CD4-positive, alpha-beta T cell (primary cell): ENCODE measurements at regions not wholly inside any gene's neighbourhood (a gene's known extent, or its start where the extent isn't known, plus 50 kb on each side); places are given as distances from the start of the nearest gene placed in this dataset.

Source experiments
- ATAC-seq: fragments of 200-7000 bp; cut with Tn5 transposase; one replicate; pipeline ENCODE4 v1.10.0; 2022; ENCODE audit warnings: mild to moderate bottlenecking; ENCODE audit not compliant: poor library complexity
- CTCF ChIA-PET: fragments of 350-600 bp; sonication (Branson Sonifier 250); formaldehyde crosslinking; loops from one replicate; lab custom pipeline; 2021; ENCODE audit warnings: antibody characterized with exemption, inconsistent platforms; lab: Charles Lee
- POLR2A ChIA-PET: fragments of 350-600 bp; sonication (Branson Sonifier 250); formaldehyde crosslinking; loops from one replicate; lab custom pipeline; 2021; ENCODE audit warnings: antibody characterized with exemption, inconsistent platforms; lab: Charles Lee
- DNase-seq, 14 experiments: peaks; one replicate each; pipeline ENCODE4 v3.0.0-alpha.2; 2013 to 2020; ENCODE audit warnings: mixed read lengths in 2 of 14
- H3K27ac ChIP-seq, 2 donors: one replicate each; pipeline versions ENCODE4 v1.5.1 to v1.7.0; 2013; ENCODE audit warnings: low read length in 2 of 2, low read depth in 1 of 2, mild to moderate bottlenecking in 1 of 2
- H3K27me3 ChIP-seq, 2 experiments: 1 replicate in 1 of 2; 2 replicates in 1 of 2; pipeline versions ENCODE4 v1.6.1 to v1.7.0; 2013; ENCODE audit warnings: low read length in 2 of 2, control low read depth in 1 of 2, mild to moderate bottlenecking in 1 of 2, moderate library complexity in 1 of 2; ENCODE audit not compliant: insufficient read depth in 2 of 2, control insufficient read depth in 1 of 2
- H3K36me3 ChIP-seq: one replicate; pipeline ENCODE4 v1.6.1; 2013; ENCODE audit warnings: low read length, control low read depth; ENCODE audit not compliant: insufficient read depth
- H3K4me1 ChIP-seq: one replicate; pipeline ENCODE4 v1.6.1; 2013; ENCODE audit warnings: low read length, control low read depth; ENCODE audit not compliant: insufficient read depth
- H3K4me3 ChIP-seq: one replicate; pipeline ENCODE4 v1.5.1; 2013; ENCODE audit warnings: mild to moderate bottlenecking, low read length, moderate library complexity
- H3K9me3 ChIP-seq, 2 experiments: 1 replicate in 1 of 2; 2 replicates in 1 of 2; pipeline versions ENCODE4 v1.6.1 to v1.7.0; 2013; ENCODE audit warnings: low read length in 2 of 2, mild to moderate bottlenecking in 2 of 2, control low read depth in 1 of 2, moderate library complexity in 1 of 2; ENCODE audit not compliant: control insufficient read depth in 1 of 2, insufficient read depth in 1 of 2
- H3K27ac Mint-ChIP-seq: one replicate; pipeline ENCODE4 v1.8.0; 2020; ENCODE audit warnings: mixed read lengths
- H3K27me3 Mint-ChIP-seq: one replicate; pipeline ENCODE4 v1.8.0; 2021; ENCODE audit warnings: mixed read lengths
- H3K36me3 Mint-ChIP-seq: one replicate; pipeline ENCODE4 v1.8.0; 2021; ENCODE audit warnings: low read depth, mixed read lengths
- H3K4me1 Mint-ChIP-seq: one replicate; pipeline ENCODE4 v1.8.0; 2021; ENCODE audit warnings: low read depth, mixed read lengths
- H3K4me3 Mint-ChIP-seq: one replicate; pipeline ENCODE4 v1.8.0; 2020; ENCODE audit warnings: mild to moderate bottlenecking, mixed read lengths
- H3K9me3 Mint-ChIP-seq: one replicate; pipeline ENCODE4 v1.8.0; 2020; ENCODE audit warnings: mixed read lengths
- CTCF ChIP-seq: fragments of 200-600 bp; IDR thresholded peaks from one replicate; pipeline ENCODE4 v1.8.0; 2022; ENCODE audit warnings: antibody characterized with exemption, mild to moderate bottlenecking
- intact Hi-C, 2 experiments: fragments of 100-400 bp; cut with DNase I in 1 of 2; cut with micrococcal nuclease in 1 of 2; formaldehyde crosslinking; loops; one replicate each; pipeline versions ENCODE4 v1.15.1 to v1.9.0; 2023 to 2025; cut with DNase I, micrococcal nuclease

- no peak overlapping the region for H3K27ac ChIP-seq
- intact Hi-C loops, result no loop called here
- H3K9me3 ChIP-seq, result no peaks in the 10 kb centered on the region
- CTCF ChIA-PET, result interaction anchor here (0.6 kb wide), 1 partner anchor 1208 kb away, joined by 3 read pairs; no protein-coding TSS in a partner anchor
- Mint-ChIP-seq H3K4me3 (no peak overlapping the region), H3K36me3 (no peaks in the 10 kb centered on the region), H3K27me3 (peaks cover 38% of the 10 kb centered on the region), H3K27ac (no peak overlapping the region), H3K9me3 (no peaks in the 10 kb centered on the region), H3K4me1 (no peaks in the 10 kb centered on the region)
- H3K4me3 ChIP-seq, result no peak overlapping the region
- no peaks in the 10 kb centered on the region for H3K36me3 ChIP-seq
- no peak for ATAC-seq
- H3K4me1 ChIP-seq, result no peaks in the 10 kb centered on the region
- no peak for TF ChIP-seq CTCF
- DNase-seq, result no peak
- peaks cover 5 to 10% of the 10 kb centered on the region in 2 experiments for H3K27me3 ChIP-seq
- POLR2A ChIA-PET, result no interaction called here
These were observed 160.9 kb upstream of the CCDC150 start for GRCh38 chr2:196478588-196478987.

GRCh38 chr2:196479350-196479749, 160.2 kb upstream of the CCDC150 start:
- no peaks in the 10 kb centered on the region for H3K4me1 Mint-ChIP-seq
- no peaks in the 10 kb centered on the region for H3K4me1 ChIP-seq
- intact Hi-C loops, result no loop called here
- no peak overlapping the region for H3K27ac ChIP-seq
- H3K27ac Mint-ChIP-seq, result no peak overlapping the region
- TF ChIP-seq CTCF, result no peak
- no peaks in the 10 kb centered on the region for H3K36me3 Mint-ChIP-seq
- ChIA-PET CTCF (no interaction called here), POLR2A (no interaction called here)
- H3K27me3 ChIP-seq, result peaks cover 5 to 10% of the 10 kb centered on the region in 2 experiments
- DNase-seq (no peak), ATAC-seq (no peak)
- H3K27me3 Mint-ChIP-seq, result peaks cover 45% of the 10 kb centered on the region
- no peaks in the 10 kb centered on the region for H3K9me3 ChIP-seq
- H3K4me3 ChIP-seq, result no peak overlapping the region
- H3K4me3 Mint-ChIP-seq, result no peak overlapping the region
- no peaks in the 10 kb centered on the region for H3K36me3 ChIP-seq
- no peaks in the 10 kb centered on the region for H3K9me3 Mint-ChIP-seq

- no peak overlapping the region for H3K27ac ChIP-seq
- H3K27me3 ChIP-seq, result peaks cover 0 to 10% of the 10 kb centered on the region in 2 experiments
- Mint-ChIP-seq H3K27me3 (peaks cover 47% of the 10 kb centered on the region), H3K9me3 (no peaks in the 10 kb centered on the region), H3K4me1 (no peaks in the 10 kb centered on the region), H3K27ac (no peak overlapping the region), H3K4me3 (no peak overlapping the region), H3K36me3 (no peaks in the 10 kb centered on the region)
- no peak for TF ChIP-seq CTCF
- ChIA-PET POLR2A (no interaction called here), CTCF (no interaction called here)
- H3K4me1 ChIP-seq, result no peaks in the 10 kb centered on the region
- no peak overlapping the region for H3K4me3 ChIP-seq
- H3K36me3 ChIP-seq, result no peaks in the 10 kb centered on the region
- ATAC-seq (no peak), DNase-seq (no peak)
- intact Hi-C loops, result no loop called here
- no peaks in the 10 kb centered on the region for H3K9me3 ChIP-seq
These were observed 158.7 kb upstream of the CCDC150 start for GRCh38 chr2:196480653-196481323.
